Chondrocyte (in vitro differentiated cells): ENCODE measurements at regions not wholly inside any gene's neighbourhood (a gene's known extent, or its start where the extent isn't known, plus 50 kb on each side); places are given as distances from the start of the nearest gene placed in this dataset.

Experiments
- DNase-seq: peaks from one replicate; pipeline ENCODE4 v3.0.0; 2021; ENCODE audit warnings: mixed read lengths, low spot score
- H3K27ac Mint-ChIP-seq: one replicate; pipeline ENCODE4 v1.8.0; 2021; ENCODE audit warnings: mild to moderate bottlenecking, moderate library complexity, mixed read lengths; ENCODE audit not compliant: unreplicated experiment
- H3K27me3 Mint-ChIP-seq: 2 replicates; pipeline ENCODE4 v1.8.0; 2021; ENCODE audit warnings: low read depth, mixed read lengths
- H3K36me3 Mint-ChIP-seq: 2 replicates; pipeline ENCODE4 v1.8.0; 2021; ENCODE audit warnings: low read depth, mixed read lengths
- H3K4me1 Mint-ChIP-seq: 2 replicates; pipeline ENCODE4 v1.8.0; 2021; ENCODE audit warnings: low read depth, mild to moderate bottlenecking, mixed read lengths
- H3K4me3 Mint-ChIP-seq: one replicate; pipeline ENCODE4 v1.8.0; 2021; ENCODE audit warnings: mild to moderate bottlenecking, moderate library complexity, mixed read lengths; ENCODE audit not compliant: unreplicated experiment
- H3K9me3 Mint-ChIP-seq: 2 replicates; pipeline ENCODE4 v1.8.0; 2021; ENCODE audit warnings: low read depth, mixed read lengths
- CTCF ChIP-seq: fragments of 200-600 bp; sonication (generic); IDR thresholded peaks from 2 replicates; pipeline ENCODE4 v1.5.0; 2021; ENCODE audit warnings: antibody characterized with exemption, mild to moderate bottlenecking, moderate library complexity

- H3K4me1 Mint-ChIP-seq = no peaks in the 10 kb centered on the region
- no peak for DNase-seq
These were observed 602.8 kb downstream of the ALG10 start for GRCh38 chr12:34625116-34625515.

GRCh38 chr12:34626363-34627157 lies 604.3 kb downstream of the ALG10 start:
- Mint-ChIP-seq H3K4me1 (no peaks in the 10 kb centered on the region), H3K27ac (no peak overlapping the region), H3K36me3 (no peaks in the 10 kb centered on the region), H3K9me3 (peaks cover 58% of the 10 kb centered on the region), H3K4me3 (no peak overlapping the region), H3K27me3 (no peaks in the 10 kb centered on the region)
- TF ChIP-seq CTCF = no peak
- DNase-seq = no peak

More at GRCh38 chr12:34625116-34625515, 602.8 kb downstream of the ALG10 start:
- Mint-ChIP-seq H3K36me3 (no peaks in the 10 kb centered on the region), H3K27ac (no peak overlapping the region), H3K4me3 (no peak overlapping the region), H3K27me3 (no peaks in the 10 kb centered on the region), H3K9me3 (peaks cover 60% of the 10 kb centered on the region)
- peak; percentile 63 for TF ChIP-seq CTCF
